Gastroesophageal sphincter (tissue), 4 donors: ENCODE measurements at regions not wholly inside any gene's neighbourhood (a gene's known extent, or its start where the extent isn't known, plus 50 kb on each side); places are given as distances from the start of the nearest gene placed in this dataset.

Experiments used
- ATAC-seq: fragments of 150-250 bp; one replicate; pipeline ENCODE4 v1.9.1; 2016; ENCODE audit warnings: mild to moderate bottlenecking, moderate library complexity
- H3K27ac ChIP-seq, 4 donors: fragments of 200-600 bp; sonication (generic) in 3 of 4; 1 replicate in 3 of 4; 2 replicates in 1 of 4; pipeline ENCODE4 v1.5.1; 2016 to 2019
- H3K27me3 ChIP-seq: fragments of 200-600 bp; sonication (generic); one replicate; pipeline ENCODE4 v1.5.1; 2019
- H3K36me3 ChIP-seq, 2 donors: fragments of 200-600 bp; sonication (generic); one replicate each; pipeline ENCODE4 v1.5.1; 2019; ENCODE audit warnings: control low read depth in 1 of 2
- H3K4me1 ChIP-seq, 3 donors: fragments of 200-600 bp; sonication (generic); 1 replicate in 2 of 3; 2 replicates in 1 of 3; pipeline ENCODE4 v1.5.1; 2016 to 2019; ENCODE audit warnings: control low read depth in 2 of 3
- H3K4me3 ChIP-seq, 2 donors: fragments of 200-600 bp; sonication (generic); one replicate each; pipeline ENCODE4 v1.5.1; 2019; ENCODE audit warnings: mild to moderate bottlenecking in 1 of 2, moderate library complexity in 1 of 2
- H3K9me3 ChIP-seq, 3 donors: fragments of 200-600 bp; sonication (generic); one replicate each; pipeline ENCODE4 v1.5.1; 2017 to 2019; ENCODE audit warnings: control low read depth in 2 of 3
- EP300 ChIP-seq: sonication (generic); formaldehyde crosslinking; IDR thresholded peaks from one replicate; pipeline ENCODE4 v1.6.1; 2017; ENCODE audit warnings: antibody characterized with exemption, mild to moderate bottlenecking
- POLR2A ChIP-seq, 2 donors: fragments of 450-650 bp; IDR thresholded peaks; one replicate each; pipeline ENCODE4 v1.6.1; 2017; ENCODE audit warnings: antibody characterized with exemption in 2 of 2, mild to moderate bottlenecking in 2 of 2, moderate library complexity in 1 of 2
- POLR2AphosphoS5 ChIP-seq: sonication (generic); formaldehyde crosslinking; IDR thresholded peaks from one replicate; pipeline ENCODE4 v1.6.1; 2017; ENCODE audit warnings: antibody characterized with exemption
- WGBS, 2 donors: methylation state at CpG; one replicate each; pipeline ENCODE4 v1.1.5; 2018; ENCODE audit warnings: low coverage in 1 of 2; 5-methylcytosine and 5-hydroxymethylcytosine counted together
- TF ChIP-seq, protein P1 (sequence below), 4 experiments: fragments of 200-600 bp in 2 of 4; fragments of 450-650 bp in 2 of 4; sonication (generic) in 1 of 4; IDR thresholded peaks; one replicate each; pipeline ENCODE4 v1.5.1; 2017 to 2019; ENCODE audit warnings: antibody characterized with exemption in 4 of 4, mild to moderate bottlenecking in 2 of 4, moderate library complexity in 2 of 4

DNA sequence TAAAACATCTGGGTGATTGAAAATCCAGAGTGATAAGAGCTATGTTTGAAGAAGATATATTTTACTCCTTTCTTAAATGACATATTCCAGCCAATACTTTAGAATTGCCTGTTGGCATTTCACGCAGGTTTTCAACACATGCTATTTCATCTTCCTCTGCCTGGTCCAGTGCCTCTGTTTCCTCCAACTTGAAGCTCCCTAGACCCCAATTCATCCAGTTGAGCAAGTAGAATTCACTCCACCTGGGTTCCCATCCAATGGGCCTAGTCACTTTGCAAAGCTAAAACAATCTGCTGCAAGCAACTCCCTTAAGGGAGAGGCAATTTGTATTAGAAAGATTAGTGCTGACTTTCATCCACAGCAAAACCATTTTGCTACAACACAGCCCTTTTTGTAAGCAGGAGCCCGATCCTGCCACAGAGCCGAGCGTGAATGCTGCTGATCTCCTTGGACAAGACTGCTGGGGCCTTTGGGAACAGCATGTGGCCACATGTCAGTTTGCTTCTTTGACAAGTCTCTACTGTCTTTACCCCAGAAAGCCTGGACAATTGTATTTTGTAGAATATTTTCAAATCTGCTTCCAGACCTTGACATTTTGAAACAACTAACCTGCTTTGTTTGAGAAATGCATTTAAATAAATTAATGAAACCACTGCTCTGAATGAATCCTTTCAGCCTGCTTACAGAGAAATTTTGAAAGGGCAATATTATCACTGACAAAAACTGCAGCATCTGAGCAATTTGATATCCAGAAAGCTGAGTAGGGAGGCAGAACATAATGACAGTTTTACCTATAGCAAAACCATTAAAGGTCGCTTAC is 259.1 kb downstream of the TDRD15 start:
- TF ChIP-seq, protein P1, sequence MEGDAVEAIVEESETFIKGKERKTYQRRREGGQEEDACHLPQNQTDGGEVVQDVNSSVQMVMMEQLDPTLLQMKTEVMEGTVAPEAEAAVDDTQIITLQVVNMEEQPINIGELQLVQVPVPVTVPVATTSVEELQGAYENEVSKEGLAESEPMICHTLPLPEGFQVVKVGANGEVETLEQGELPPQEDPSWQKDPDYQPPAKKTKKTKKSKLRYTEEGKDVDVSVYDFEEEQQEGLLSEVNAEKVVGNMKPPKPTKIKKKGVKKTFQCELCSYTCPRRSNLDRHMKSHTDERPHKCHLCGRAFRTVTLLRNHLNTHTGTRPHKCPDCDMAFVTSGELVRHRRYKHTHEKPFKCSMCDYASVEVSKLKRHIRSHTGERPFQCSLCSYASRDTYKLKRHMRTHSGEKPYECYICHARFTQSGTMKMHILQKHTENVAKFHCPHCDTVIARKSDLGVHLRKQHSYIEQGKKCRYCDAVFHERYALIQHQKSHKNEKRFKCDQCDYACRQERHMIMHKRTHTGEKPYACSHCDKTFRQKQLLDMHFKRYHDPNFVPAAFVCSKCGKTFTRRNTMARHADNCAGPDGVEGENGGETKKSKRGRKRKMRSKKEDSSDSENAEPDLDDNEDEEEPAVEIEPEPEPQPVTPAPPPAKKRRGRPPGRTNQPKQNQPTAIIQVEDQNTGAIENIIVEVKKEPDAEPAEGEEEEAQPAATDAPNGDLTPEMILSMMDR (IDR thresholded peaks at IDR 0.05): no peak
- TF ChIP-seq POLR2AphosphoS5: no peak
- no peak for TF ChIP-seq EP300
- no peak for TF ChIP-seq POLR2A (IDR thresholded peaks at IDR 0.05)
- Histone ChIP-seq H3K4me3 (no peak overlapping the region), H3K4me1 (no peaks in the 10 kb centered on the region), H3K27ac (no peak overlapping the region), H3K9me3 (no peaks in the 10 kb centered on the region), H3K36me3 (no peaks in the 10 kb centered on the region), H3K27me3 (peaks cover 7% of the 10 kb centered on the region)
- WGBS, 2 donors: 80 to 83% methylated on average over 5 of the region's 5 CpGs
- ATAC-seq: no peak

GRCh38 chr2:21386666-21387065 is 262.9 kb downstream of the TDRD15 start:
- TF ChIP-seq POLR2A (IDR thresholded peaks at IDR 0.05) (no peak), EP300 (no peak), POLR2AphosphoS5 (no peak)
- TF ChIP-seq, protein P1 (IDR thresholded peaks at IDR 0.05): no peak
- 84% methylated on average over 3 of the region's 3 CpGs; no CpG with 5 or more reads in 1 of the 2 donors for WGBS, 2 donors

DNA sequence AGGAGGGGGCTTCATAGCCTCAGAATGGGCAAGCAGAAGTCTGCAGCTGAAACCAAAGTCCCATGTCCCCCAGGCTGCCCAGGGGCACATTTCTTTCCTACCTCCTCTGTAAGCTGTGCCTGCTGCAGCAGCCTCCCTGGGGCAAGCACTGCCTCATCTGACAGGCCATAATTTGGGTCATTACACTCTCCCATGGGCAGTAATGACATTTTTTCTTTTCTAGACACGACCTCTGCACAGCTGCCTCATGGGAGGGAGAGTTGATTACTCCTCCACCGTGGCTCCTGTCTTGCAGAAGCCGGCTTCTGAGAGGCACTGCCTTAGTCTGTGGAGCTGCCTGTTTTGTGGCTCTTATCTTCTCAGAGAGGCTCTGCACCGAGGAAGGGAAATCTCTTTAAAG is 268.9 kb downstream of the TDRD15 start:
- WGBS, 2 donors: 41% methylated on average over 3 of the region's 4 CpGs; no CpG with 5 or more reads in 1 of the 2 donors
- Histone ChIP-seq H3K9me3 (no peaks in the 10 kb centered on the region), H3K4me1 (no peaks in the 10 kb centered on the region), H3K27ac (no peak overlapping the region), H3K27me3 (no peaks in the 10 kb centered on the region), H3K36me3 (no peaks in the 10 kb centered on the region), H3K4me3 (no peak overlapping the region)
- no peak for ATAC-seq
- no peak for TF ChIP-seq EP300
- TF ChIP-seq POLR2AphosphoS5: no peak
- TF ChIP-seq POLR2A (IDR thresholded peaks at IDR 0.05): no peak
- TF ChIP-seq, protein P1 (IDR thresholded peaks at IDR 0.05): no peak

More at GRCh38 chr2:21386666-21387065, 262.9 kb downstream of the TDRD15 start:
- Histone ChIP-seq H3K4me3 (no peak overlapping the region), H3K9me3 (no peaks in the 10 kb centered on the region), H3K36me3 (no peaks in the 10 kb centered on the region), H3K4me1 (no peaks in the 10 kb centered on the region), H3K27ac (no peak overlapping the region), H3K27me3 (no peaks in the 10 kb centered on the region)
- ATAC-seq: no peak

GRCh38 chr2:21393173-21393572 is 269.4 kb downstream of the TDRD15 start:
- no peak overlapping the region for H3K4me3 ChIP-seq
- H3K9me3 ChIP-seq: no peaks in the 10 kb centered on the region
- no peaks in the 10 kb centered on the region for H3K4me1 ChIP-seq
- H3K27me3 ChIP-seq: no peaks in the 10 kb centered on the region
- WGBS, 2 donors: 44 to 68% methylated on average over 5 of the region's 5 CpGs
- no peak overlapping the region for H3K27ac ChIP-seq
- ATAC-seq: no peak
- TF ChIP-seq POLR2AphosphoS5 (no peak), EP300 (no peak)
- no peaks in the 10 kb centered on the region for H3K36me3 ChIP-seq

GRCh38 chr2:21395366-21395765 is 271.6 kb downstream of the TDRD15 start:
- Histone ChIP-seq H3K9me3 (no peaks in the 10 kb centered on the region), H3K27me3 (no peaks in the 10 kb centered on the region), H3K4me3 (no peak overlapping the region), H3K27ac (no peak overlapping the region), H3K4me1 (no peaks in the 10 kb centered on the region), H3K36me3 (no peaks in the 10 kb centered on the region)
- no peak for ATAC-seq
- TF ChIP-seq, protein P1 (IDR thresholded peaks at IDR 0.05): no peak
- TF ChIP-seq EP300: no peak
- no peak for TF ChIP-seq POLR2AphosphoS5
- no peak for TF ChIP-seq POLR2A (IDR thresholded peaks at IDR 0.05)
- 90% methylated on average over 2 of the region's 4 CpGs; no CpG with 5 or more reads in 1 of the 2 donors for WGBS, 2 donors
